GM12872 (cell line): ENCODE measurements at regions not wholly inside any gene's neighbourhood (a gene's known extent, or its start where the extent isn't known, plus 50 kb on each side); places are given as distances from the start of the nearest gene placed in this dataset.

Source experiments
- TF ChIP-seq, protein P1 (sequence below): IDR thresholded peaks from 3 replicates; pipeline ENCODE4 v1.5.1; 2011; ENCODE audit warnings: low read depth, mild to moderate bottlenecking, low read length, moderate library complexity; ENCODE audit not compliant: insufficient read depth

- TF ChIP-seq, protein P1, sequence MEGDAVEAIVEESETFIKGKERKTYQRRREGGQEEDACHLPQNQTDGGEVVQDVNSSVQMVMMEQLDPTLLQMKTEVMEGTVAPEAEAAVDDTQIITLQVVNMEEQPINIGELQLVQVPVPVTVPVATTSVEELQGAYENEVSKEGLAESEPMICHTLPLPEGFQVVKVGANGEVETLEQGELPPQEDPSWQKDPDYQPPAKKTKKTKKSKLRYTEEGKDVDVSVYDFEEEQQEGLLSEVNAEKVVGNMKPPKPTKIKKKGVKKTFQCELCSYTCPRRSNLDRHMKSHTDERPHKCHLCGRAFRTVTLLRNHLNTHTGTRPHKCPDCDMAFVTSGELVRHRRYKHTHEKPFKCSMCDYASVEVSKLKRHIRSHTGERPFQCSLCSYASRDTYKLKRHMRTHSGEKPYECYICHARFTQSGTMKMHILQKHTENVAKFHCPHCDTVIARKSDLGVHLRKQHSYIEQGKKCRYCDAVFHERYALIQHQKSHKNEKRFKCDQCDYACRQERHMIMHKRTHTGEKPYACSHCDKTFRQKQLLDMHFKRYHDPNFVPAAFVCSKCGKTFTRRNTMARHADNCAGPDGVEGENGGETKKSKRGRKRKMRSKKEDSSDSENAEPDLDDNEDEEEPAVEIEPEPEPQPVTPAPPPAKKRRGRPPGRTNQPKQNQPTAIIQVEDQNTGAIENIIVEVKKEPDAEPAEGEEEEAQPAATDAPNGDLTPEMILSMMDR = no peak
Measured at GRCh38 chrY:7462657-7463056, 551.1 kb upstream of the AMELY start.

DNA sequence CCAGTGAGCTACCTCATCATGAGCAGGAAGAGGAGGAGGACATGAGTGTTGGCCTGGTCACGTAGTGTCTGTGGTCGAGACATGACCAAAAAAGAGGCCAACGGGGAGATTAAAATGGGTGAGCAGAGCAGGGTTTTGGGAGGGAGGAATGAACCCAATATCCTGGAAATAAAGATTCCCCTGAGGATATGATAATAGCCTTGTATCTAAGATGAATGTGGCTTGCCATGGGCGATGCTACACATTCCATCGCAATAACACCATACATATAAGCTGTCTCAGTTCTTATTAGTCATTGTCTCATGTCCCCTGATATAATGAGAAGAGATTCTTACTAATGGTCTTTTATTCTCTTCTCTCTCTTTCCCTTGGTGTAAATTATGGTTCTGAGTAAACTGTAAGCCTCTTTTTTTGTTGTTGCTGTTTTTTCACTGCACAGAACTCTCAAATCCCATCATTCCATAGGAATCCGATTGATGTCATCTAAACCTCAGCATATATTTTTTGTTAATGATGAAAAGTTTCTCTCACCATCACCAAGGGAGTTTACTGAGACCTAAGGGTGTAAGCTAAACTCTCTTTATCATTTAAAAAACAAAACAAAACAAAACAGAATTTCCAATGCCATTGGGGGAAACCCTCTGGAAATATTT lies 550.4 kb upstream of the AMELY start:
- TF ChIP-seq, protein P1 = no peak

GRCh38 chrY:7459802-7460201 lies 548.2 kb upstream of the AMELY start:
- TF ChIP-seq, protein P1 = no peak

DNA sequence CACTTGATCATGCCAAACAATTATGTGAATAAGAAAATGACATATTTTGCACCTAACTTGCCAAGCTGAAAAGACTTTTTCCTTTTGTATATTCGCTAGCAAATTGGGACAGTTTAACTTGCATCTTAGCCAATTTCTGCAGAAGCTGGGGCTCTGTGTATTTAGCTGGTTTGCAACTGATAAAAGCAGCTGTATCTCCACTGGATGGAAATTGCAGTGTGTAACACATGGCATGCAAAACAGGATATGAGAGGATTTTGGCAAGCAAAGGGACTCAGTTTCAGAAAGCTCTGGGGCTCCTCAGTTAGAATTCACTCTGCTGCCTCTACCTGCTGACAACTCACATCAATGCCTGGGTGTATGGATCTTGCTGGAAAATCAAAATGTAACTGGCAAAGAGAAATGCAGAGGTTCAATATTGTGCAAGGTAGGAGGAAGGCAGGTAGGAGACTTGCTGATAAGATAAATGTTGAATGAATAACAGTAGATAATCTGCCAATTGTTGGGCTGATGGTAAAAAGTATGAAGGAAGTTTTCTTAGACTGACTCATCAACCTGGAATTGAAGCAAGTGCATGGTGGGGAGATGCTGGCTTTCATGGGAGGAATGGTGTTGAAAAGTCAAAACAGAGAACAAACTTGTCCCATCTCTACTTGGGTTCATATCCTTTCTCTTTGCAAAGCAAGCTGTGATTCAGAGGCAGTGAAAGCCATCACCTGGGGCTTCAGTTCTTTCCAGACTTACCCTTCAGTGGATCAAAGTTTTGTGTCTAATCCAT lies 546.9 kb upstream of the AMELY start:
- TF ChIP-seq, protein P1 = no peak

DNA sequence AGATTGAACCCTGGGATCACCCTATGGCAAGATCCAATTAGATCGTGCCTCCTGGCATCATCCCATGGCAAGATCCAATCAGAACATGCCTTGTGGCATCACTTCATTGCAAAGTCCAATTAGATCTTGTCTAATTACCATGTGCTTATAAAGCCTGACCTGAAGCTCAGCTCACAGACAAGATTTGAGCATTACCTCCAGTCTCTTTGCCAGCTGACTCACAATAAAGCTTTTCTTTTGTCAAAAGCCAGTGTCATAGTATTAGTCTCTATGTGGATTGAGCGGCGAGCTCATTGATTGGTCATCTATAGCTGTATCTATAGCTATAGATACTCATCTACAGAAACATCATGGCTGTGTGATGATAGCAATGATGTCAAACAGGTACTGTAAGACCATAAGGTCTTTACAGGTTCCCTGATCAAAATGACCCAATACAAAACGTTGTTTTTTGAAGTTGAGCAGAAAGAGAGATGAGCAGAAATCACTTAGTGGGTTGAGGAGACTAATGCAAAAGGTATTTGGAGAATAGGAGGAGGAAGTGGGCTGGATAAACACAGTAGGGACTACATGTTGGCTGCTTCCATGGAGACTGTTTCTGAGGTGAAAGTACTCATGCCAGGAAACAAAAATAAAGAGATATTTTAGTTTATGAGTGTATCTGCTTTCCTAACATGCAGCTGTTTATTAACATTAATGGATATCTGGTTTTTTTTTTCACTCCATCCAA lies 545.9 kb upstream of the AMELY start:
- TF ChIP-seq, protein P1 = no peak

GRCh38 chrY:7455626-7456025 lies 544.1 kb upstream of the AMELY start:
- TF ChIP-seq, protein P1 = no peak

GRCh38 chrY:7453336-7453735 lies 541.8 kb upstream of the AMELY start:
- TF ChIP-seq, protein P1 = no peak
